ENCODE measurements at regions not wholly inside any gene's neighbourhood (a gene's known extent, or its start where the extent isn't known, plus 50 kb on each side); places are given as distances from the start of the nearest gene placed in this dataset.

DNA sequence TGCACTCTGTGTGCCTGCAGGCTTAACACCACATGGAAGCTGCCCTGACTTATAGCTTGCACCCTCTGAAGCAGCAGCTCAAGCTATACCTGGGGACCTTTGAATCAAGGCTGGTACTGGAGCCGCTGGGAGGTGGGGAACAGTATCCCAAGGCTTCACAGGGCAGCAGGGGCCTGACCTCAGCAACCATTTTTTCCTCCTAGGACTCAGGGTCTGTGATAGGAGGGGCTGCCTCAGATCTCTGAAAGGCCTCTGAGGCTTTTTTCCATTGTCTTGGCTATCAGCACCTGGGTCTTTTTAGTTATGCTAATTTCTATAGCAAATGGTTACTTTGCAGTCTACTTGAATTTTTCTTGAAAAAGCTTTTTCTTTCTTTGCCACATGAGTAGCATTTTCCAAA is 80.2 kb upstream of the OPRM1 start:
- Histone ChIP-seq H3K27me3 (ENCODE audit: control insufficient read depth in 5 of 5, insufficient read depth in 4 of 5, low read length in 5 of 5) (no peaks in the 10 kb centered on the region), H3K27ac (ENCODE audit: low read depth, low read length) (no peak overlapping the region), H3K4me1 (ENCODE audit: control insufficient read depth in 5 of 5, insufficient read depth in 5 of 5, low read length in 5 of 5) (peaks cover 2 to 18% (median 15%) of the 10 kb centered on the region in 5 donors), H3K9ac (ENCODE audit: low read length in 5 of 5) (no peak overlapping the region), H3K9me3 (ENCODE audit: control insufficient read depth in 5 of 5, low read length in 5 of 5) (no peaks in the 10 kb centered on the region), H3K36me3 (ENCODE audit: control insufficient read depth in 5 of 5, insufficient read depth in 5 of 5, low read length in 5 of 5) (no peaks in the 10 kb centered on the region), H3K4me3 (ENCODE audit: low read depth in 1 of 5, low read length in 5 of 5) (no peak overlapping the region)

- no peak overlapping the region for H3K4me3 ChIP-seq (ENCODE audit: low read depth in 1 of 5, low read length in 5 of 5)
- no peak overlapping the region for H3K9ac ChIP-seq (ENCODE audit: low read length in 5 of 5)
- no peaks in the 10 kb centered on the region for H3K27me3 ChIP-seq (ENCODE audit: control insufficient read depth in 5 of 5, insufficient read depth in 4 of 5, low read length in 5 of 5)
- no peak overlapping the region for H3K27ac ChIP-seq (ENCODE audit: low read depth, low read length)
- peaks cover 2 to 18% (median 15%) of the 10 kb centered on the region in 5 donors for H3K4me1 ChIP-seq (ENCODE audit: control insufficient read depth in 5 of 5, insufficient read depth in 5 of 5, low read length in 5 of 5)
- H3K36me3 ChIP-seq (ENCODE audit: control insufficient read depth in 5 of 5, insufficient read depth in 5 of 5, low read length in 5 of 5), result no peaks in the 10 kb centered on the region
- H3K9me3 ChIP-seq (ENCODE audit: control insufficient read depth in 5 of 5, low read length in 5 of 5), result no peaks in the 10 kb centered on the region
Observed at GRCh38 chr6:153957394-153957793, 81.6 kb upstream of the OPRM1 start.

DNA sequence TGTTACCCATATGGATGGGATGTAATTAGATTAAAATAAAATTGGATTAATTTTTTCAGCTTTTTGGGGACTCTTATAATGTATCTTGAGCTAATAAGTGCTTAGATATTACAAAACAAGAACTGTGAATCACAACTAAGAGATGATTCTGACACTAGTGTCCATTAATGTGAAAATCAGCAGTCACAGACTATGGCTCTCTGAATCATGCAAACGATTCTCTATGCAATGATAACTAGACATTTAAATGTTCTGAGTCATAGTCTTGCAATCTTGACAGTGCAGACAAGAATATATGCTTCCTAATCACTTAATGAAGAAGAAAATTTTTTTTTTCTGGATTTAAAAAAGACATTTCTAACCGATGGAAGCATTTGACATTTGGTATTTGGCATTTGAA is 82.2 kb upstream of the OPRM1 start:
- Histone ChIP-seq H3K4me3 (ENCODE audit: low read depth in 1 of 5, low read length in 5 of 5) (no peak overlapping the region), H3K9me3 (ENCODE audit: control insufficient read depth in 5 of 5, low read length in 5 of 5) (no peaks in the 10 kb centered on the region), H3K4me1 (ENCODE audit: control insufficient read depth in 5 of 5, insufficient read depth in 5 of 5, low read length in 5 of 5) (peaks cover 2 to 18% (median 15%) of the 10 kb centered on the region in 5 donors), H3K27ac (ENCODE audit: low read depth, low read length) (no peak overlapping the region), H3K27me3 (ENCODE audit: control insufficient read depth in 5 of 5, insufficient read depth in 4 of 5, low read length in 5 of 5) (no peaks in the 10 kb centered on the region), H3K9ac (ENCODE audit: low read length in 5 of 5) (no peak overlapping the region), H3K36me3 (ENCODE audit: control insufficient read depth in 5 of 5, insufficient read depth in 5 of 5, low read length in 5 of 5) (no peaks in the 10 kb centered on the region)

- peaks cover 0 to 6% (median 0%) of the 10 kb centered on the region in 5 donors for H3K4me1 ChIP-seq (ENCODE audit: control insufficient read depth in 5 of 5, insufficient read depth in 5 of 5, low read length in 5 of 5)
- no peak overlapping the region for H3K4me3 ChIP-seq (ENCODE audit: low read depth in 1 of 5, low read length in 5 of 5)
- no peak overlapping the region for H3K9ac ChIP-seq (ENCODE audit: low read length in 5 of 5)
- H3K9me3 ChIP-seq (ENCODE audit: control insufficient read depth in 5 of 5, low read length in 5 of 5), result no peaks in the 10 kb centered on the region
- H3K36me3 ChIP-seq (ENCODE audit: control insufficient read depth in 5 of 5, insufficient read depth in 5 of 5, low read length in 5 of 5), result no peaks in the 10 kb centered on the region
- H3K27ac ChIP-seq (ENCODE audit: low read depth, low read length), result no peak overlapping the region
- no peaks in the 10 kb centered on the region for H3K27me3 ChIP-seq (ENCODE audit: control insufficient read depth in 5 of 5, insufficient read depth in 4 of 5, low read length in 5 of 5)
Observed at GRCh38 chr6:153949616-153950015, 89.4 kb upstream of the OPRM1 start.

GRCh38 chr6:153947808-153948447 is 91.1 kb upstream of the OPRM1 start:
- H3K27me3 ChIP-seq (ENCODE audit: control insufficient read depth in 5 of 5, insufficient read depth in 4 of 5, low read length in 5 of 5), result no peaks in the 10 kb centered on the region
- H3K9me3 ChIP-seq (ENCODE audit: control insufficient read depth in 5 of 5, low read length in 5 of 5), result no peaks in the 10 kb centered on the region
- H3K4me3 ChIP-seq (ENCODE audit: low read depth in 1 of 5, low read length in 5 of 5), result no peak overlapping the region
- no peaks in the 10 kb centered on the region for H3K36me3 ChIP-seq (ENCODE audit: control insufficient read depth in 5 of 5, insufficient read depth in 5 of 5, low read length in 5 of 5)
- no peak overlapping the region for H3K27ac ChIP-seq (ENCODE audit: low read depth, low read length)
- no peak overlapping the region for H3K9ac ChIP-seq (ENCODE audit: low read length in 5 of 5)
- peaks cover 0 to 6% (median 0%) of the 10 kb centered on the region in 5 donors for H3K4me1 ChIP-seq (ENCODE audit: control insufficient read depth in 5 of 5, insufficient read depth in 5 of 5, low read length in 5 of 5)

- H3K9ac ChIP-seq (ENCODE audit: low read length in 5 of 5), result no peak overlapping the region
- peaks cover 0 to 6% (median 0%) of the 10 kb centered on the region in 5 donors for H3K4me1 ChIP-seq (ENCODE audit: control insufficient read depth in 5 of 5, insufficient read depth in 5 of 5, low read length in 5 of 5)
- no peaks in the 10 kb centered on the region for H3K27me3 ChIP-seq (ENCODE audit: control insufficient read depth in 5 of 5, insufficient read depth in 4 of 5, low read length in 5 of 5)
- no peaks in the 10 kb centered on the region for H3K36me3 ChIP-seq (ENCODE audit: control insufficient read depth in 5 of 5, insufficient read depth in 5 of 5, low read length in 5 of 5)
- H3K9me3 ChIP-seq (ENCODE audit: control insufficient read depth in 5 of 5, low read length in 5 of 5), result no peaks in the 10 kb centered on the region
- no peak overlapping the region for H3K4me3 ChIP-seq (ENCODE audit: low read depth in 1 of 5, low read length in 5 of 5)
- H3K27ac ChIP-seq (ENCODE audit: low read depth, low read length), result no peak overlapping the region
Observed at GRCh38 chr6:153944201-153944600, 94.8 kb upstream of the OPRM1 start.

- Histone ChIP-seq H3K27ac (ENCODE audit: low read depth, low read length) (no peak overlapping the region), H3K9me3 (ENCODE audit: control insufficient read depth in 5 of 5, low read length in 5 of 5) (no peaks in the 10 kb centered on the region), H3K27me3 (ENCODE audit: control insufficient read depth in 5 of 5, insufficient read depth in 4 of 5, low read length in 5 of 5) (no peaks in the 10 kb centered on the region), H3K9ac (ENCODE audit: low read length in 5 of 5) (no peak overlapping the region), H3K36me3 (ENCODE audit: control insufficient read depth in 5 of 5, insufficient read depth in 5 of 5, low read length in 5 of 5) (no peaks in the 10 kb centered on the region), H3K4me3 (ENCODE audit: low read depth in 1 of 5, low read length in 5 of 5) (no peak overlapping the region), H3K4me1 (ENCODE audit: control insufficient read depth in 5 of 5, insufficient read depth in 5 of 5, low read length in 5 of 5) (no peaks in the 10 kb centered on the region)
Observed at GRCh38 chr6:153942361-153942760, 96.7 kb upstream of the OPRM1 start.

- no peak overlapping the region for H3K27ac ChIP-seq (ENCODE audit: low read depth, low read length)
- no peak overlapping the region for H3K4me3 ChIP-seq (ENCODE audit: low read depth in 1 of 5, low read length in 5 of 5)
Observed at GRCh38 chr6:153941768-153942167, 97.3 kb upstream of the OPRM1 start.

DNA sequence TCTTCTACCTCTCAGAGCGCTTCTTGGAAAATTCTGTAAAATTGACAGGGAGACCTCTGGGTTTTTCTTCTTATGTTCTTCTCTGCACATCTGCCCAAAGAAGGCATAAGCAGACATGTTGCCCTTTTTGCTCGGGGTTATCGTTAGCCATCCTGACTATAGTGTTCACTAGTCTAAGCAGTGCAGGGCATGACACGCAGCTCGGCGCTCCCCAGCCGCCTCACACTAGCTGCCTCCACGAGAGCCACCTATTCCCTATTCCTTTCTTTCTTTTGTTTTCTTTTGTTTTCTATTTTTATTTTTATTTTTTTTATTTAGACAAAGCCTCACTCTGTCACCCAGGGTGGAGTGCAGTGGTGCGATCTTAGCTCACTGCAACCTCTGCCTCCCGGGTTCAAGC is 100.2 kb upstream of the OPRM1 start:
- Histone ChIP-seq H3K36me3 (ENCODE audit: control insufficient read depth in 5 of 5, insufficient read depth in 5 of 5, low read length in 5 of 5) (no peaks in the 10 kb centered on the region), H3K9ac (ENCODE audit: low read length in 5 of 5) (no peak overlapping the region), H3K4me1 (ENCODE audit: control insufficient read depth in 5 of 5, insufficient read depth in 5 of 5, low read length in 5 of 5) (no peaks in the 10 kb centered on the region), H3K27ac (ENCODE audit: low read depth, low read length) (no peak overlapping the region), H3K9me3 (ENCODE audit: control insufficient read depth in 5 of 5, low read length in 5 of 5) (no peaks in the 10 kb centered on the region), H3K4me3 (ENCODE audit: low read depth in 1 of 5, low read length in 5 of 5) (no peak overlapping the region), H3K27me3 (ENCODE audit: control insufficient read depth in 5 of 5, insufficient read depth in 4 of 5, low read length in 5 of 5) (no peaks in the 10 kb centered on the region)

More at GRCh38 chr6:153941768-153942167, 97.3 kb upstream of the OPRM1 start:
- no peaks in the 10 kb centered on the region for H3K27me3 ChIP-seq (ENCODE audit: control insufficient read depth in 5 of 5, insufficient read depth in 4 of 5, low read length in 5 of 5)
- H3K4me1 ChIP-seq (ENCODE audit: control insufficient read depth in 5 of 5, insufficient read depth in 5 of 5, low read length in 5 of 5), result no peaks in the 10 kb centered on the region
- H3K36me3 ChIP-seq (ENCODE audit: control insufficient read depth in 5 of 5, insufficient read depth in 5 of 5, low read length in 5 of 5), result no peaks in the 10 kb centered on the region
- H3K9ac ChIP-seq (ENCODE audit: low read length in 5 of 5), result no peak overlapping the region
- H3K9me3 ChIP-seq (ENCODE audit: control insufficient read depth in 5 of 5, low read length in 5 of 5), result no peaks in the 10 kb centered on the region

- Histone ChIP-seq H3K27me3 (ENCODE audit: control insufficient read depth in 5 of 5, insufficient read depth in 4 of 5, low read length in 5 of 5) (no peaks in the 10 kb centered on the region), H3K27ac (ENCODE audit: low read depth, low read length) (no peak overlapping the region), H3K4me3 (ENCODE audit: low read depth in 1 of 5, low read length in 5 of 5) (no peak overlapping the region), H3K4me1 (ENCODE audit: control insufficient read depth in 5 of 5, insufficient read depth in 5 of 5, low read length in 5 of 5) (no peaks in the 10 kb centered on the region), H3K9ac (ENCODE audit: low read length in 5 of 5) (no peak overlapping the region), H3K9me3 (ENCODE audit: control insufficient read depth in 5 of 5, low read length in 5 of 5) (no peaks in the 10 kb centered on the region), H3K36me3 (ENCODE audit: control insufficient read depth in 5 of 5, insufficient read depth in 5 of 5, low read length in 5 of 5) (no peaks in the 10 kb centered on the region)
Observed at GRCh38 chr6:153931431-153931830, 107.6 kb upstream of the OPRM1 start.

Measured in subcutaneous abdominal adipose tissue (tissue), 5 donors.